ENCODE measurements at regions not wholly inside any gene's neighbourhood (a gene's known extent, or its start where the extent isn't known, plus 50 kb on each side); places are given as distances from the start of the nearest gene placed in this dataset.
"Not testable (repeated sequence)": the region's sequence is repeated elsewhere in the genome, so short reads cannot be mapped to it uniquely, and the experiment has no call there.

DNA sequence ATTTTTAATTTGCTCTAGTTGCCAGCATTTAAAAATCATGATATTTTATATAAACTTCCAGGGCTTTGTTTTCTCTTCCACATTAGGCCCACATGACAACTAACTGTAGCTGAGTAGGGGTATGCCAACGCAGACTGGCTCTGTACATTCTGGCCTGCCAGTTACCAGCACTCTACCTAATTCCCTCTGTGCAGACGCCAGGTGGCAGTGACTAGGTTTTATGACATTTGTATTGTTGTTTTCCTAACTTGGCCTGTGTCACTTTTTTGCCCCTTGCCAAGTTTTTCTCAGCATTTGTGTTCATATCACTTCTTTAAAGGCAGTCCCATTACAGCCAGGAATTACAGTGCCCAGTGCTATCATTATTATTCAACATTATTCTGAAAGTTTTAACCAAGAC is 347.5 kb downstream of the NKX6-1 start:
- no peak overlapping the region for H3K4me3 ChIP-seq
- no peaks in the 10 kb centered on the region for H3K36me3 ChIP-seq
- WGBS, 2 donors: 79 to 82% methylated on average over 2 of the region's 2 CpGs
- peaks cover 0 to 4% (median 0%) of the 10 kb centered on the region in 4 donors for H3K4me1 ChIP-seq
- H3K9me3 ChIP-seq: no peaks in the 10 kb centered on the region
- no peak overlapping the region for H3K27ac ChIP-seq
- no peaks in the 10 kb centered on the region for H3K27me3 ChIP-seq
- TF ChIP-seq POLR2A (IDR thresholded peaks at IDR 0.05) (no peak), EP300 (IDR thresholded peaks at IDR 0.05) (no peak), CTCF (IDR thresholded peaks at IDR 0.05) (no peak)
- DNase-seq (ENCODE audit: low spot score in 2 of 2): no peak

- no peak for TF ChIP-seq EP300 (IDR thresholded peaks at IDR 0.05)
- H3K27me3 ChIP-seq: no peaks in the 10 kb centered on the region
- H3K4me1 ChIP-seq: peaks cover 0 to 4% (median 0%) of the 10 kb centered on the region in 4 donors
- H3K9me3 ChIP-seq: no peaks in the 10 kb centered on the region
- no peaks in the 10 kb centered on the region for H3K36me3 ChIP-seq
- no peak for DNase-seq (ENCODE audit: low spot score in 2 of 2)
- WGBS, 2 donors: 94 to 97% methylated on average over 1 of the region's 1 CpG
- H3K4me3 ChIP-seq: no peak overlapping the region
- H3K27ac ChIP-seq: no peak overlapping the region
Observed at GRCh38 chr4:84150177-84150576, 348.9 kb downstream of the NKX6-1 start.

GRCh38 chr4:84147831-84148230 is 351.3 kb downstream of the NKX6-1 start:
- Histone ChIP-seq H3K27ac (no peak overlapping the region), H3K4me3 (no peak overlapping the region), H3K9me3 (no peaks in the 10 kb centered on the region), H3K4me1 (peaks cover 0 to 4% (median 0%) of the 10 kb centered on the region in 4 donors), H3K27me3 (no peaks in the 10 kb centered on the region), H3K36me3 (no peaks in the 10 kb centered on the region)
- TF ChIP-seq EP300 (IDR thresholded peaks at IDR 0.05) (no peak), POLR2A (IDR thresholded peaks at IDR 0.05) (no peak), CTCF (IDR thresholded peaks at IDR 0.05) (no peak)
- 83 to 84% methylated on average over 3 of the region's 3 CpGs for WGBS, 2 donors
- no peak for DNase-seq (ENCODE audit: low spot score in 2 of 2)

DNA sequence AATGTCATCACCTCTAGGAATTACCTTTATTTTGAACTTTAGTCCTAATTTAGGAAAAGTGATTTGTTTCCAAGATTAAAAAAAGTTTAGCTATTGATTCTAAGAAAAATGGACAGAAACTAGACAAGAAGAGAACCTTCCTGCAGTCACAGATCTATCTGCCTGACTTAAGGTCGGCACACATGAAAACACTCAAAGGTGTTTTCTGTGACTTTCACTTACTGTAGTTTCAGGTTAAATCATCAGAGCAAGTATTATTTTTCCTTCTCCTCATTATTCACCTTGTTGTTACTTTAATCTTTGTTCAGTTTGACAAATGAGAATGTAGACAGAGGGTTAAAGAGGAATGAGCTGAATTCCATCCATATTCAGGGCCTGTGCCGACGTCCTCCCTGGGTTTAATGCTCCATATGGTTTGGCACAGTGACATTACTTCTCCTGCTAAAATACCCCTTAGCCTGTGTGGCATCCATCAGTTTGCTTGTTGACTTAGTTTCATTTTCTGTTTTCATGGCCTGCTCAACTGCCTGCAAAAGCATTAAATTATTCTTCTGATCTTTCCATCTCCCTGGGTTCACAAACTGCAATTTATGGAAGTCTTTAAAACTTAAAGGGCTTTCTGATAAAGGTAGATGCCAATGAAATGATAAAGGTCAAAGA is 352.7 kb downstream of the NKX6-1 start:
- Histone ChIP-seq H3K36me3 (no peaks in the 10 kb centered on the region), H3K27ac (no peak overlapping the region), H3K4me1 (peaks cover 0 to 4% (median 0%) of the 10 kb centered on the region in 4 donors), H3K9me3 (no peaks in the 10 kb centered on the region), H3K4me3 (no peak overlapping the region), H3K27me3 (no peaks in the 10 kb centered on the region)
- TF ChIP-seq CTCF (IDR thresholded peaks at IDR 0.05) (no peak), EP300 (IDR thresholded peaks at IDR 0.05) (no peak), POLR2A (IDR thresholded peaks at IDR 0.05) (no peak)
- no peak for DNase-seq (ENCODE audit: low spot score in 2 of 2)
- WGBS, 2 donors: 54 to 59% methylated on average over 3 of the region's 3 CpGs

DNA sequence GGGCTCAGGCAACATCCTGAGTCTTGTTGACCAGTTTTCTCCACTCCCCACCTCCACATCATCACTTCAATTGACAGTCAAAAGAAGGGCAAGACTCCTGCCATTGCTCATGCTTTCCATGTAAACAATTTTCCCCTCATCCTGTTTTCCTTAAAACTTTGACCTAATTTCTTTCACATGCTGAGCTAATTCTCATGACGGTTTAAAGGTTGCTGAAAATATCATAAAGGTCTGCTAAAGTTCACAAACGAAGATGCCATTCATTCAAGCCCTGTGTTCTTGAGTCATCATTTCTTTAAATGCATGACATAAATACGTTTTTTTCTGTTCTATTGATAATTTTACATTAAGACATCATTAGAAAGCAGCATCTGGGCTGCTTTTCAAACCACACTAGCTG is 353.9 kb downstream of the NKX6-1 start:
- no peaks in the 10 kb centered on the region for H3K9me3 ChIP-seq
- TF ChIP-seq POLR2A (IDR thresholded peaks at IDR 0.05): no peak
- no peak for TF ChIP-seq CTCF (IDR thresholded peaks at IDR 0.05)
- no peak for TF ChIP-seq EP300 (IDR thresholded peaks at IDR 0.05)
- 27 to 32% methylated on average over 3 of the region's 3 CpGs for WGBS, 2 donors
- no peaks in the 10 kb centered on the region for H3K36me3 ChIP-seq
- H3K4me3 ChIP-seq: no peak overlapping the region
- DNase-seq (ENCODE audit: low spot score in 2 of 2): no peak
- H3K27ac ChIP-seq: no peak overlapping the region
- H3K27me3 ChIP-seq: no peaks in the 10 kb centered on the region
- peaks cover 0 to 4% (median 0%) of the 10 kb centered on the region in 4 donors for H3K4me1 ChIP-seq

DNA sequence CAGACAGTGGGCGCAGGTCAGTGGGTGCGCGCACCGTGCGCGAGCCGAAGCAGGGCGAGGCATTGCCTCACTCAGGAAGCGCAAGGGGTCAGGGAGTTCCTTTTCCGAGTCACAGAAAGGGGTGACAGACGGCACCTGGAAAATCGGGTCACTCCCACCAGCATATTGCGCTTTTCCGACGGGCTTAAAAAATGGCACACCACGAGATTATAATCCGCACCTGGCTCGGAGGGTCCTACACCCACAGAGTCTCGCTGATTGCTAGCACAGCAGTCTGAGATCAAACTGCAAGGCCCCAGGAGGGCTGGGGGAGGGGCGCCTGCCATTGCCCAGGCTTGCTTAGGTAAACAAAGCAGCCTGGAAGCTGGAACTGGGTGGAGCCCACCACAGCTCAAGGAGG is 372.2 kb downstream of the NKX6-1 start:
- not testable (repeated sequence) for H3K27me3 ChIP-seq; H3K4me3 ChIP-seq; H3K36me3 ChIP-seq; DNase-seq (ENCODE audit: low spot score in 2 of 2); H3K9me3 ChIP-seq; H3K4me1 ChIP-seq; H3K27ac ChIP-seq
- 63 to 73% methylated on average over 19 of the region's 20 CpGs for WGBS, 2 donors

Data from tibial nerve (tissue), 4 donors.